ENCODE measurements at regions not wholly inside any gene's neighbourhood (a gene's known extent, or its start where the extent isn't known, plus 50 kb on each side); places are given as distances from the start of the nearest gene placed in this dataset.

- Histone ChIP-seq H3K9me3 (ENCODE audit: insufficient read depth, low read depth, low read length) (0 out of 2 replicates have a peak, but pooled peaks cover 2% of the 10 kb centered on the region), H3K36me3 (ENCODE audit: insufficient read depth, low read length) (no peaks in the 10 kb centered on the region), H3K9ac (ENCODE audit: low read depth, low read length, poor library complexity, severe bottlenecking) (no peak overlapping the region), H3K27me3 (ENCODE audit: insufficient read depth, low read length, poor library complexity, severe bottlenecking) (no peaks in the 10 kb centered on the region), H3K79me2 (ENCODE audit: insufficient read depth, low read length) (no peaks in the 10 kb centered on the region), H3F3A (ENCODE audit: low read depth) (no peaks in the 10 kb centered on the region), H4K20me1 (ENCODE audit: insufficient read depth, low read length, poor library complexity, severe bottlenecking) (no peaks in the 10 kb centered on the region), H3K4me2 (ENCODE audit: low read depth, low read length, poor library complexity, severe bottlenecking) (no peak overlapping the region), H3K4me3 (ENCODE audit: low read length, poor library complexity, severe bottlenecking) (no peak overlapping the region), H3K4me1 (ENCODE audit: insufficient read depth, low read length, poor library complexity, severe bottlenecking) (no peaks in the 10 kb centered on the region), H2AFZ (ENCODE audit: low read length) (no peak overlapping the region), H3K9me2 (replicated peaks; ENCODE audit: low read depth, low read length) (no peaks in the 10 kb centered on the region)
- TF ChIP-seq CTCF (conservative IDR thresholded peaks at IDR 0.05; ENCODE audit: low read length), result no peak
- TF ChIP-seq EZH2phosphoT487 (IDR thresholded peaks at IDR 0.05; ENCODE audit: borderline replicate concordance), result no peak
These were observed 573.6 kb upstream of the GRM7 start for GRCh38 chr3:6287088-6287875.

DNA sequence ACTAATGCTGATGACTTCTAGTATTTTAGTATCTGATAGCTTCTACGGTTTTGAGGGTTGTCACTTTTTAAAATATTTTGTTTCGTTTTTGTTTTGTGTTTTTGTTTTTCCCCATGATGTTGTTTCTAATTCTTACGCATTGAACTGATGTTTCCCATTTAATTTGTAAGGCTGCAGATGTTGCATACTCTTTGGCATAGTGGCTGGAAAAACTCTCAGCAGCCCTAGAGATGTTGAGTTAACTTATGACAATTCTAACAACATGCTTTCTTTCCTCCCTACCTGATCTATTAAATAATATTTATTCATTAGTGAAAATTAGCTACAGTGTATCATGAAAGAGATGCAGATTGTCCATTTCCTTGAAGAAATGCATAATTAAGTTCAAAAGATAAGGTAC is 559.3 kb upstream of the GRM7 start:
- Histone ChIP-seq H3K27me3 (ENCODE audit: insufficient read depth, low read length, poor library complexity, severe bottlenecking) (no peaks in the 10 kb centered on the region), H4K20me1 (ENCODE audit: insufficient read depth, low read length, poor library complexity, severe bottlenecking) (no peaks in the 10 kb centered on the region), H3K4me3 (ENCODE audit: low read length, poor library complexity, severe bottlenecking) (no peak overlapping the region), H3K4me1 (ENCODE audit: insufficient read depth, low read length, poor library complexity, severe bottlenecking) (no peaks in the 10 kb centered on the region), H3K36me3 (ENCODE audit: insufficient read depth, low read length) (no peaks in the 10 kb centered on the region), H3K79me2 (ENCODE audit: insufficient read depth, low read length) (no peaks in the 10 kb centered on the region), H3K4me2 (ENCODE audit: low read depth, low read length, poor library complexity, severe bottlenecking) (no peak overlapping the region), H3K9ac (ENCODE audit: low read depth, low read length, poor library complexity, severe bottlenecking) (no peak overlapping the region), H2AFZ (ENCODE audit: low read length) (no peak overlapping the region), H3K9me3 (ENCODE audit: insufficient read depth, low read depth, low read length) (no peaks in the 10 kb centered on the region), H3F3A (ENCODE audit: low read depth) (no peaks in the 10 kb centered on the region), H3K9me2 (replicated peaks; ENCODE audit: low read depth, low read length) (no peaks in the 10 kb centered on the region)
- TF ChIP-seq EZH2phosphoT487 (IDR thresholded peaks at IDR 0.05; ENCODE audit: borderline replicate concordance) (no peak), CTCF (conservative IDR thresholded peaks at IDR 0.05; ENCODE audit: low read length) (no peak)

GRCh38 chr3:6315906-6316305 is 545.0 kb upstream of the GRM7 start:
- Histone ChIP-seq H3K79me2 (ENCODE audit: insufficient read depth, low read length) (no peaks in the 10 kb centered on the region), H2AFZ (ENCODE audit: low read length) (no peak overlapping the region), H3K4me2 (ENCODE audit: low read depth, low read length, poor library complexity, severe bottlenecking) (no peak overlapping the region), H3K9ac (ENCODE audit: low read depth, low read length, poor library complexity, severe bottlenecking) (no peak overlapping the region), H3K36me3 (ENCODE audit: insufficient read depth, low read length) (no peaks in the 10 kb centered on the region), H3K9me2 (replicated peaks; ENCODE audit: low read depth, low read length) (no peaks in the 10 kb centered on the region), H3K9me3 (ENCODE audit: insufficient read depth, low read depth, low read length) (no peaks in the 10 kb centered on the region; the same call in 1 of the 2 replicates), H3K27me3 (ENCODE audit: insufficient read depth, low read length, poor library complexity, severe bottlenecking) (no peaks in the 10 kb centered on the region), H3K4me3 (ENCODE audit: low read length, poor library complexity, severe bottlenecking) (no peak overlapping the region), H3F3A (ENCODE audit: low read depth) (no peaks in the 10 kb centered on the region), H4K20me1 (ENCODE audit: insufficient read depth, low read length, poor library complexity, severe bottlenecking) (no peaks in the 10 kb centered on the region), H3K4me1 (ENCODE audit: insufficient read depth, low read length, poor library complexity, severe bottlenecking) (no peaks in the 10 kb centered on the region)
- TF ChIP-seq EZH2phosphoT487 (IDR thresholded peaks at IDR 0.05; ENCODE audit: borderline replicate concordance) (no peak), CTCF (conservative IDR thresholded peaks at IDR 0.05; ENCODE audit: low read length) (no peak)

All from Loucy (cell line).